ENCODE measurements at regions not wholly inside any gene's neighbourhood (a gene's known extent, or its start where the extent isn't known, plus 50 kb on each side); places are given as distances from the start of the nearest gene placed in this dataset.

GRCh38 chr6:67210450-67210849, 1424.6 kb upstream of the ADGRB3 start:
- H3K27me3 Mint-ChIP-seq = no peaks in the 10 kb centered on the region
- intact Hi-C loops (cut with DNase I, micrococcal nuclease) = no loop called here
- no peaks in the 10 kb centered on the region for H3K36me3 ChIP-seq (ENCODE audit: insufficient read depth, low read length)
- no peaks in the 10 kb centered on the region for H3K36me3 Mint-ChIP-seq (ENCODE audit: low read depth)
- no peaks in the 10 kb centered on the region for H3K4me1 Mint-ChIP-seq (ENCODE audit: low read depth)
- no peak for DNase-seq
- ChIA-PET CTCF (no interaction called here), POLR2A (no interaction called here)
- H3K9me3 Mint-ChIP-seq = peaks cover 15% of the 10 kb centered on the region
- no peak overlapping the region for H3K4me3 Mint-ChIP-seq
- peaks cover 0 to 4% of the 10 kb centered on the region in 2 experiments for H3K9me3 ChIP-seq (ENCODE audit: control insufficient read depth in 1 of 2, insufficient read depth in 1 of 2, low read length in 2 of 2)
- H3K4me1 ChIP-seq (ENCODE audit: insufficient read depth, low read length) = no peaks in the 10 kb centered on the region
- H3K27ac ChIP-seq (ENCODE audit: low read depth in 1 of 2, low read length in 2 of 2) = no peak overlapping the region
- H3K27ac Mint-ChIP-seq = no peak overlapping the region
- TF ChIP-seq CTCF (IDR thresholded peaks at IDR 0.05) = no peak
- no peak overlapping the region for H3K4me3 ChIP-seq (ENCODE audit: low read length)
- no peak for ATAC-seq (ENCODE audit: poor library complexity)
- no peaks in the 10 kb centered on the region for H3K27me3 ChIP-seq (ENCODE audit: control insufficient read depth in 1 of 2, insufficient read depth in 2 of 2, low read length in 2 of 2)

GRCh38 chr6:67201563-67201962, 1433.5 kb upstream of the ADGRB3 start:
- POLR2A ChIA-PET = no interaction called here
- CTCF ChIA-PET = no interaction called here
- TF ChIP-seq CTCF (IDR thresholded peaks at IDR 0.05) = no peak

DNA sequence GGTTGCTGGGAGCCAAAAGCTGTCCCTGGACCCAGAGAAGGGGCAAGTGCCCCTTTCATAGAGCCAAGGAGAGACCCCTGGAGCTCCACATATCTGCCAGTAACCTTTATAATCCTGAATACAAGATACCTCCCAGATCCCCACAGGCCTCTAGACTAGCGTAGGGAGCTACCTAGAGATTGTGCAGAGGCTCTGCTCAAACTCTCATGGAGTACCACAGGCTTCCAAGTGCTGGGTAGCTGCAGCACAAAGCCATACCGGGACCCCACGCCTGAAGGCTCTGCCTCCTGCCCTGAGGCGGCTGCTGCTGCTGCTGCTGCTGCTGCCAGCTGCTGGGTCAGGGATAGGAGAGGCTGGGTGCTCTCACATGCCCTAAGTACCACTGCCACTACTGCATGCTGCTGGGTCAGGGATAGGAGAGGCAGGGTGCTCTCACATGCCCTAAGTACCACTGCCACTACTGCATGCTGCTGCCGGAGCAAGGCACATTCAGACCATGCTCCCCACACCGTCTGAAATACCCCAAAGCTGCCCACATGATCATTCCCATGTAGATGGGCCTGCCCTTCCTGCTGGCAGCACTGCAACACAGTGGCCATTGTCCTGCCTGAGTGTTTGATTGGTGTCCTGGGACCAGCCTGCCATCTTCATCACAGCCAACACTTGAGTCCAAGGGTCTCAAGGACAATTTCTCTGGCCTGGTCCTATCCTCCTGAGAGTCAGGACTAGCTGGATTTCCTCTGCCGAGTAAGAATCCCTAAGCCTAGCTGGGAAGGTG, 1434.3 kb upstream of the ADGRB3 start:
- intact Hi-C loops (cut with DNase I, micrococcal nuclease) = no loop called here
- no peaks in the 10 kb centered on the region for H3K4me1 Mint-ChIP-seq (ENCODE audit: low read depth)
- no peaks in the 10 kb centered on the region for H3K36me3 Mint-ChIP-seq (ENCODE audit: low read depth)
- no peaks in the 10 kb centered on the region for H3K27me3 Mint-ChIP-seq
- peaks cover 18% of the 10 kb centered on the region for H3K9me3 Mint-ChIP-seq
- TF ChIP-seq CTCF (IDR thresholded peaks at IDR 0.05) = no peak
- Histone ChIP-seq H3K4me1 (ENCODE audit: insufficient read depth, low read length) (no peaks in the 10 kb centered on the region), H3K9me3 (ENCODE audit: control insufficient read depth in 1 of 2, insufficient read depth in 1 of 2, low read length in 2 of 2) (peaks cover 0 to 28% of the 10 kb centered on the region in 2 experiments), H3K4me3 (ENCODE audit: low read length) (no peak overlapping the region), H3K27ac (ENCODE audit: low read depth in 1 of 2, low read length in 2 of 2) (no peak overlapping the region), H3K27me3 (ENCODE audit: control insufficient read depth in 1 of 2, insufficient read depth in 2 of 2, low read length in 2 of 2) (no peaks in the 10 kb centered on the region), H3K36me3 (ENCODE audit: insufficient read depth, low read length) (no peaks in the 10 kb centered on the region)
- CTCF ChIA-PET = no interaction called here
- DNase-seq (no peak), ATAC-seq (ENCODE audit: poor library complexity) (no peak)
- no peak overlapping the region for H3K4me3 Mint-ChIP-seq
- no peak overlapping the region for H3K27ac Mint-ChIP-seq
- POLR2A ChIA-PET = no interaction called here

More at GRCh38 chr6:67201563-67201962, 1433.5 kb upstream of the ADGRB3 start:
- H3K27me3 Mint-ChIP-seq = no peaks in the 10 kb centered on the region
- H3K27me3 ChIP-seq (ENCODE audit: control insufficient read depth in 1 of 2, insufficient read depth in 2 of 2, low read length in 2 of 2) = no peaks in the 10 kb centered on the region
- no peak for DNase-seq
- H3K36me3 Mint-ChIP-seq (ENCODE audit: low read depth) = no peaks in the 10 kb centered on the region
- no peak overlapping the region for H3K27ac Mint-ChIP-seq
- ATAC-seq (ENCODE audit: poor library complexity) = no peak
- no peaks in the 10 kb centered on the region for H3K36me3 ChIP-seq (ENCODE audit: insufficient read depth, low read length)
- intact Hi-C loops (cut with DNase I, micrococcal nuclease) = no loop called here
- H3K4me3 Mint-ChIP-seq = no peak overlapping the region
- H3K4me1 ChIP-seq (ENCODE audit: insufficient read depth, low read length) = no peaks in the 10 kb centered on the region
- H3K9me3 ChIP-seq (ENCODE audit: control insufficient read depth in 1 of 2, insufficient read depth in 1 of 2, low read length in 2 of 2) = peaks cover 0 to 27% of the 10 kb centered on the region in 2 experiments
- H3K4me1 Mint-ChIP-seq (ENCODE audit: low read depth) = no peaks in the 10 kb centered on the region
- peaks cover 21% of the 10 kb centered on the region for H3K9me3 Mint-ChIP-seq
- H3K4me3 ChIP-seq (ENCODE audit: low read length) = no peak overlapping the region
- H3K27ac ChIP-seq (ENCODE audit: low read depth in 1 of 2, low read length in 2 of 2) = no peak overlapping the region
